GM18517 (cell line): ENCODE measurements at regions not wholly inside any gene's neighbourhood (a gene's known extent, or its start where the extent isn't known, plus 50 kb on each side); places are given as distances from the start of the nearest gene placed in this dataset.
A peak's percentile ranks its signal among the peaks of the same experiment; 100 is the strongest.

Experiments
- ATAC-seq: cut with Tn5 transposase; IDR thresholded peaks from one replicate; pipeline ENCODE4 v1.9.1; 2021; ENCODE audit warnings: mild to moderate bottlenecking, moderate library complexity; ENCODE audit not compliant: unreplicated experiment

GRCh38 chr1:90650401-90650800 is 66.7 kb downstream of the BARHL2 start:
- no peak for ATAC-seq

- no peak for ATAC-seq
These were observed 76.8 kb downstream of the BARHL2 start for GRCh38 chr1:90640325-90640724.

GRCh38 chr1:90622666-90623065 is 94.4 kb downstream of the BARHL2 start:
- no peak for ATAC-seq

GRCh38 chr1:90621986-90622385 is 95.1 kb downstream of the BARHL2 start:
- no peak for ATAC-seq

- no peak for ATAC-seq
These were observed 100.7 kb downstream of the BARHL2 start for GRCh38 chr1:90616395-90616794.

GRCh38 chr1:90614872-90615271 is 102.2 kb downstream of the BARHL2 start:
- ATAC-seq: no peak

GRCh38 chr1:90613371-90613770 is 103.7 kb downstream of the BARHL2 start:
- no peak for ATAC-seq

- no peak for ATAC-seq
These were observed 105.1 kb downstream of the BARHL2 start for GRCh38 chr1:90612033-90612432.

GRCh38 chr1:90607736-90608135 is 109.4 kb downstream of the BARHL2 start:
- no peak for ATAC-seq

GRCh38 chr1:90605070-90605469 is 112.0 kb downstream of the BARHL2 start:
- no peak for ATAC-seq

- no peak for ATAC-seq
These were observed 123.8 kb downstream of the BARHL2 start for GRCh38 chr1:90593312-90593711.

GRCh38 chr1:90591970-90592356 is 125.1 kb downstream of the BARHL2 start:
- no peak for ATAC-seq

- no peak for ATAC-seq
These were observed 125.6 kb downstream of the BARHL2 start for GRCh38 chr1:90591355-90591969.

- ATAC-seq: no peak
These were observed 136.9 kb downstream of the BARHL2 start for GRCh38 chr1:90580176-90580575.

GRCh38 chr1:90579212-90579802 is 137.8 kb downstream of the BARHL2 start:
- ATAC-seq: peak; percentile 77

- ATAC-seq: no peak
These were observed 142.3 kb downstream of the BARHL2 start for GRCh38 chr1:90574692-90575370.

- no peak for ATAC-seq
These were observed 143.4 kb downstream of the BARHL2 start for GRCh38 chr1:90573736-90574135.

GRCh38 chr1:90572446-90572845 is 144.7 kb downstream of the BARHL2 start:
- no peak for ATAC-seq

GRCh38 chr1:90568436-90568835 is 148.7 kb downstream of the BARHL2 start:
- no peak for ATAC-seq

- no peak for ATAC-seq
These were observed 152.9 kb downstream of the BARHL2 start for GRCh38 chr1:90564164-90564563.

GRCh38 chr1:90562892-90563291 is 154.2 kb downstream of the BARHL2 start:
- ATAC-seq: no peak

- no peak for ATAC-seq
These were observed 155.2 kb downstream of the BARHL2 start for GRCh38 chr1:90561911-90562310.
